Activated naive CD8-positive, alpha-beta T cell treated with anti-CD3 and anti-CD28 coated beads, Interleukin-2, amount 50 U/mL, for 24 hours (primary cell): ENCODE measurements at regions not wholly inside any gene's neighbourhood (a gene's known extent, or its start where the extent isn't known, plus 50 kb on each side); places are given as distances from the start of the nearest gene placed in this dataset.
"Not testable (repeated sequence)": the region's sequence is repeated elsewhere in the genome, so short reads cannot be mapped to it uniquely, and the experiment has no call there.

Experiments
- ATAC-seq: fragments of 150-1000 bp; cut with Tn5 transposase; one replicate; pipeline ENCODE4 v1.10.0; 2021
- DNase-seq: peaks from one replicate; pipeline ENCODE4 v3.0.0; 2021
- H3K27ac Mint-ChIP-seq: one replicate; pipeline ENCODE4 v1.8.0; 2021; ENCODE audit warnings: mild to moderate bottlenecking, mixed read lengths
- H3K27me3 Mint-ChIP-seq: one replicate; pipeline ENCODE4 v1.8.0; 2021; ENCODE audit warnings: mixed read lengths
- H3K36me3 Mint-ChIP-seq: one replicate; pipeline ENCODE4 v1.8.0; 2021; ENCODE audit warnings: low read depth, mixed read lengths
- H3K4me1 Mint-ChIP-seq: one replicate; pipeline ENCODE4 v1.8.0; 2021; ENCODE audit warnings: mixed read lengths
- H3K4me3 Mint-ChIP-seq: one replicate; pipeline ENCODE4 v1.8.0; 2021; ENCODE audit warnings: mild to moderate bottlenecking, moderate library complexity, mixed read lengths
- H3K9me3 Mint-ChIP-seq: one replicate; pipeline ENCODE4 v1.8.0; 2021; ENCODE audit warnings: mixed read lengths

DNA sequence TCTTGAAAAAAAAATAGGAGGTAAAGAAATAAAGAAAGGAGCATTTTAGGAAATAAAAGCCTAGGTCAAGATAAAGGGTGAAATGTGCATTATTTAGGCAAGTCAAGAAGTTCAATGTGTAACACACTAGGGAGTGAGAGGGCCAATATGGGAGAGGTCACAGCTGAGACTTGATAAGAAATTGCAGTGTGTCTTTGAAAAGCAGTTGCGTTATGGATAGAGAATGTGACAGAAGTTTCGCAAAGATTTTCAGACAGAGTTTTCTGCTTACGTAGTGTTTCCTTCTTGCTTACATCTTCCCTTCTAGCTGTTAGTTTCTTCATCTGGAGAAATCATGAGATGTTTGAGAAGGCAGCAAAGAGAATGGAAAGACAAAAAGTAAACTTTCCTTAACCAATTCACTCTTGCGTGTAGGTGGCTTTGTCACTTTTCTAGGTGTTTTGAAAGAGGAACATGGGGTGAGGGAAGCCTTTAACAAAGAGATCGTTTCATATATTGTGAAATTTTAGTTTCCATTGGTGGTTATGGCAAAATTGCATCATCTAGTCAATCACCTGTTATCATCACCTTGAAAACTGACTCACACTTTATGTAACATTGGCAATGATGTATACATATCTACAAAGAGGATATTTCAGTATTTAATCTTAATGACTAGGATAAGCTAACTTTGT is 975.5 kb downstream of the OLFM4 start:
- Mint-ChIP-seq H3K27ac (no peak overlapping the region), H3K4me1 (no peaks in the 10 kb centered on the region), H3K9me3 (peaks cover 15% of the 10 kb centered on the region), H3K27me3 (no peaks in the 10 kb centered on the region), H3K36me3 (no peaks in the 10 kb centered on the region), H3K4me3 (no peak overlapping the region)
- ATAC-seq (no peak), DNase-seq (no peak)

DNA sequence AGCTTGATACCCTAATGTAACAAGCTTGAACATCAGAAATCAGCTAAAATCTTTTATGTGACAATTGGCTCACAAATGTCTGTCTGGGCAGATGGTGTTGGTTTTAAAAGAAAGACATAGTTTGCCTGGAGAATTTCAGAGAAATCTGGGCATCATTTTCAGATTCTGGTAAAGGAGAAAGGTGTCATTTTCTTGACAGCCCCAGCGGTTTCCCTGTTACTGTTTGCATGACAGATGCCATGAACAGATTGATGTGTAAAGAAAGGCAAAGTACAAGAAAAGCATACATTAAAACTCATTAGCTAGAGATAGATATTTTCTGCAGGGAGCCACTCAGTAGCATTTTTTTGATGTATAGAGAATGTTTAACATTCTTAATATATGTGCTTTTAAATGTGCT is 987.9 kb downstream of the OLFM4 start:
- H3K36me3 Mint-ChIP-seq: no peaks in the 10 kb centered on the region
- no peak overlapping the region for H3K4me3 Mint-ChIP-seq
- peaks cover 13% of the 10 kb centered on the region for H3K9me3 Mint-ChIP-seq
- no peak overlapping the region for H3K27ac Mint-ChIP-seq
- DNase-seq: no peak
- ATAC-seq: no peak
- H3K27me3 Mint-ChIP-seq: no peaks in the 10 kb centered on the region
- H3K4me1 Mint-ChIP-seq: no peaks in the 10 kb centered on the region

- no peaks in the 10 kb centered on the region for H3K36me3 Mint-ChIP-seq
- ATAC-seq: no peak
- H3K27me3 Mint-ChIP-seq: no peaks in the 10 kb centered on the region
- H3K4me1 Mint-ChIP-seq: no peaks in the 10 kb centered on the region
- no peak overlapping the region for H3K4me3 Mint-ChIP-seq
- no peak overlapping the region for H3K27ac Mint-ChIP-seq
- H3K9me3 Mint-ChIP-seq: peaks cover 17% of the 10 kb centered on the region
- DNase-seq: no peak
Measured at GRCh38 chr13:54018485-54018884, 989.9 kb downstream of the OLFM4 start.

GRCh38 chr13:54029226-54029625 is 1000.6 kb downstream of the OLFM4 start:
- Mint-ChIP-seq H3K27ac (no peak overlapping the region), H3K4me1 (no peaks in the 10 kb centered on the region), H3K4me3 (no peak overlapping the region), H3K9me3 (peaks cover 32% of the 10 kb centered on the region), H3K36me3 (no peaks in the 10 kb centered on the region), H3K27me3 (no peaks in the 10 kb centered on the region)
- ATAC-seq (no peak), DNase-seq (no peak)

GRCh38 chr13:54029720-54030119 is 1001.1 kb downstream of the OLFM4 start:
- Mint-ChIP-seq H3K27me3 (no peaks in the 10 kb centered on the region), H3K4me3 (no peak overlapping the region), H3K4me1 (no peaks in the 10 kb centered on the region), H3K27ac (no peak overlapping the region), H3K9me3 (peaks cover 27% of the 10 kb centered on the region), H3K36me3 (no peaks in the 10 kb centered on the region)
- DNase-seq (no peak), ATAC-seq (no peak)

GRCh38 chr13:54033323-54033861 is 1004.8 kb downstream of the OLFM4 start:
- H3K9me3 Mint-ChIP-seq: peaks cover 17% of the 10 kb centered on the region
- H3K36me3 Mint-ChIP-seq: no peaks in the 10 kb centered on the region
- H3K27ac Mint-ChIP-seq: no peak overlapping the region
- H3K4me3 Mint-ChIP-seq: no peak overlapping the region
- ATAC-seq: no peak
- no peaks in the 10 kb centered on the region for H3K4me1 Mint-ChIP-seq
- no peaks in the 10 kb centered on the region for H3K27me3 Mint-ChIP-seq
- DNase-seq: no peak

GRCh38 chr13:54034047-54034446 is 1005.4 kb downstream of the OLFM4 start:
- Mint-ChIP-seq H3K4me1 (no peaks in the 10 kb centered on the region), H3K27me3 (no peaks in the 10 kb centered on the region), H3K27ac (no peak overlapping the region), H3K4me3 (no peak overlapping the region), H3K36me3 (no peaks in the 10 kb centered on the region), H3K9me3 (peaks cover 17% of the 10 kb centered on the region)
- no peak for DNase-seq
- no peak for ATAC-seq

- peaks cover 19% of the 10 kb centered on the region for H3K9me3 Mint-ChIP-seq
- H3K4me1 Mint-ChIP-seq, H3K27ac Mint-ChIP-seq, H3K36me3 Mint-ChIP-seq, H3K27me3 Mint-ChIP-seq, DNase-seq, ATAC-seq, H3K4me3 Mint-ChIP-seq: not testable (repeated sequence)
Measured at GRCh38 chr13:54057416-54057815, 1028.8 kb downstream of the OLFM4 start.

GRCh38 chr13:54069958-54070357 is 1041.3 kb downstream of the OLFM4 start:
- peaks cover 34% of the 10 kb centered on the region for H3K9me3 Mint-ChIP-seq
- ATAC-seq, H3K27me3 Mint-ChIP-seq, H3K36me3 Mint-ChIP-seq, DNase-seq, H3K4me3 Mint-ChIP-seq, H3K4me1 Mint-ChIP-seq, H3K27ac Mint-ChIP-seq: not testable (repeated sequence)

GRCh38 chr13:54077569-54077968 is 1049.0 kb downstream of the OLFM4 start:
- no peaks in the 10 kb centered on the region for H3K4me1 Mint-ChIP-seq
- no peaks in the 10 kb centered on the region for H3K27me3 Mint-ChIP-seq
- H3K4me3 Mint-ChIP-seq: no peak overlapping the region
- H3K9me3 Mint-ChIP-seq: peaks cover 9% of the 10 kb centered on the region
- ATAC-seq (no peak), DNase-seq (no peak)
- no peaks in the 10 kb centered on the region for H3K36me3 Mint-ChIP-seq
- no peak overlapping the region for H3K27ac Mint-ChIP-seq

- Mint-ChIP-seq H3K4me1 (no peaks in the 10 kb centered on the region), H3K36me3 (no peaks in the 10 kb centered on the region), H3K4me3 (no peak overlapping the region), H3K9me3 (peaks cover 13% of the 10 kb centered on the region), H3K27ac (no peak overlapping the region), H3K27me3 (no peaks in the 10 kb centered on the region)
- no peak for DNase-seq
- ATAC-seq: no peak
Measured at GRCh38 chr13:54078271-54078870, 1049.8 kb downstream of the OLFM4 start.

- H3K27ac Mint-ChIP-seq, H3K4me3 Mint-ChIP-seq: not testable (repeated sequence)
Measured at GRCh38 chr13:54082309-54082708, 1053.7 kb downstream of the OLFM4 start.

DNA sequence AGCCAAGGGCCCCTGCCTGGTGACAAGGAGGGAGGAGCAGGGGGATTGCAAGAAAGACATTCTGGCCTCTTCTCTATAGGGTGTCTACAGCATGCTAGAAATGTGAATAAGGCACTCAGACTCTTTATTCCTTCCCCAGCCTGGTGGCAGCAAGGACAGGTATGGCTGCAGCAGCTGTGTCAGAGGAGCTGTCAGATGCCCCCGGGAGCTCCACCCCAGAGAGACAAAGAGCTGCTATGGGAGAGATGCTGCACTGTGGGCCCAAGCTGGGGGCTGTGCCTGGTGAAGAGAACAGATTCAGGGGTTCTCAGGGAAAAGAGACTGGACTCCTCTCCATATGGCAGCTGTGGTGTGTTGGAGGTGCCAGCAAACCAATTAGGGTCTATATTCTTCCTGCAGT is 1063.3 kb downstream of the OLFM4 start:
- no peak overlapping the region for H3K27ac Mint-ChIP-seq
- H3K4me3 Mint-ChIP-seq: no peak overlapping the region
- peaks cover 4% of the 10 kb centered on the region for H3K9me3 Mint-ChIP-seq
- no peaks in the 10 kb centered on the region for H3K27me3 Mint-ChIP-seq
- ATAC-seq (no peak), DNase-seq (no peak)
- no peaks in the 10 kb centered on the region for H3K36me3 Mint-ChIP-seq
- H3K4me1 Mint-ChIP-seq: no peaks in the 10 kb centered on the region

More at GRCh38 chr13:54082309-54082708, 1053.7 kb downstream of the OLFM4 start:
- peaks cover 24% of the 10 kb centered on the region for H3K9me3 Mint-ChIP-seq
- DNase-seq, H3K27me3 Mint-ChIP-seq, H3K36me3 Mint-ChIP-seq, H3K4me1 Mint-ChIP-seq, ATAC-seq: not testable (repeated sequence)

GRCh38 chr13:54092686-54093085 is 1064.1 kb downstream of the OLFM4 start:
- Mint-ChIP-seq H3K36me3 (no peaks in the 10 kb centered on the region), H3K9me3 (peaks cover 4% of the 10 kb centered on the region), H3K4me1 (no peaks in the 10 kb centered on the region), H3K27ac (no peak overlapping the region), H3K4me3 (no peak overlapping the region), H3K27me3 (no peaks in the 10 kb centered on the region)
- no peak for DNase-seq
- no peak for ATAC-seq

GRCh38 chr13:54110597-54110996 is 1082.0 kb downstream of the OLFM4 start:
- no peak for ATAC-seq
- H3K27ac Mint-ChIP-seq: no peak overlapping the region

More at GRCh38 chr13:54110597-54110996, 1082.0 kb downstream of the OLFM4 start:
- Mint-ChIP-seq H3K9me3 (peaks cover 6% of the 10 kb centered on the region), H3K4me3 (no peak overlapping the region), H3K27me3 (no peaks in the 10 kb centered on the region), H3K4me1 (no peaks in the 10 kb centered on the region), H3K36me3 (no peaks in the 10 kb centered on the region)
- DNase-seq: no peak
